T-helper 1 cell treated with Interleukin-12 subunit alpha and Interleukin-12 subunit beta and Interleukin-4 antibody, amounts not matched to agents 30 ng/mL and 1 ng/mL, for 36 hours (primary cell): ENCODE measurements at regions not wholly inside any gene's neighbourhood (a gene's known extent, or its start where the extent isn't known, plus 50 kb on each side); places are given as distances from the start of the nearest gene placed in this dataset.
"Not testable (repeated sequence)": the region's sequence is repeated elsewhere in the genome, so short reads cannot be mapped to it uniquely, and the experiment has no call there.

Experiments used
- intact Hi-C: fragments of 100-400 bp; cut with micrococcal nuclease; formaldehyde crosslinking; loops from one replicate; pipeline ENCODE4 v1.15.1; 2024

DNA sequence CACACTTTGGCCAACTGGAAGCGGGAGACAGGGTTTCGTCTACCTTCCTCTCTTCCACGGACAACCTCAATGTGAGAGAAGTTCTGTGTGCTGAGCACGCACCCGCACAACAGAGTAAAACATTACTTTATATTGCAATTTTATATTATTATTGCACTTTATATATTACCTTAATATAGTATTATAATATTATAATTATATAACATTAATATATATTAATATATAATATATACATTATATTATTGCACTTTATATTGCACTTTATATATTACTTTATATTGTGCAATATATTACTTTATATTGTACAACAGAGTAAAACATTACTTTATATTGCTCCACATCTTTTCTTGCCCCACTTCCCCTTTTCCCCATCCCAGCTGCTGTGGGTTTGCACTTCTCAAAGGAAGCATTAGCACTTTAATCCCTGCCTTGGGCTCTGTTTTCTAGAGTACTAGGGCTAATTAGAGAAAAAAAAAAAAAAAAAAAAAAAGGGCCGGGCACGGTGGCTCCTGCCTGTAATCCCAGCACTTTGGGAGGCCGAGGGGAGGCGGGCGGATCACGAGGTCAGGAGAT, 76.4 kb upstream of the SLC4A7 start:
- intact Hi-C loops: no loop called here

DNA sequence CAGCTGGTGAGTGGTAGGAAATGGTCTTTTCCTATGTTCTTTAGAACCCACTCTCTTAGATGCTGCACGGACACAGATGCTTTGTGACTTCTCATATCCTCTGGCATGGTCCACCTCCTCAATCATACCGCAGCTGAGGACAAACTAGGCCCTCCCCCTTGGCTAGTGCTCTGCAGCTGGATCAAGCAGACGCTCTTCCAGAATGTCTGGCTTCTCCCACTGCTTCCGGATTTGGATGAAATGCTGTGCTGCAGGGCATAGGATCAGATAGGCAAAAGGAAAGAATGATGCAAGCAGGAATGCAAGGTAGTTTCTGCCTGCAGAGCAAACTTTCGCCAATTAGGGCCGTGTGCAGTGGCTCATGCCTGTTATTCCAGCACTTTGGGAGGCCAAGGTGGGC, 75.7 kb upstream of the SLC4A7 start:
- intact Hi-C loops: no loop called here

DNA sequence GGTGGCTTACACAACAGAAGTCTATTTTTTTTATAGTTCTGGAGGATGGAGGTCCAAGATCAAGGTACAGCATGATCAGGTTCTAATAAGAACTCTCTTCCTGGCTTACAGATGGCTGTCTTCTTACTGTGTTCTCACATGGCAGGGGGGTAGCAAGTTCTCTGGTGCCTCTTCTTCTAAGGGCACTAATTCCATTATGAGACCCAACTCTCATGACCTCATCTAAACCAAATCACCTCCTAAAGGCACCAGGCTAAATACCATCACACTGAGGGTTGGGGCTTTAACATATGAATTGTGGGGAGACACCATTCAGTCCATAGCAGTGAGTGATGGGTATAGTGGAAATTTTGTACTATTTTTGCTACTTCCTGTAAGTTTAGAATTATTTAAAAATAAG, 75.2 kb upstream of the SLC4A7 start:
- intact Hi-C loops: no loop called here

GRCh38 chr3:27557411-27557810, 73.2 kb upstream of the SLC4A7 start:
- intact Hi-C loops: no loop called here

- intact Hi-C loops: no loop called here
Measured at GRCh38 chr3:27556887-27557286, 72.7 kb upstream of the SLC4A7 start.

DNA sequence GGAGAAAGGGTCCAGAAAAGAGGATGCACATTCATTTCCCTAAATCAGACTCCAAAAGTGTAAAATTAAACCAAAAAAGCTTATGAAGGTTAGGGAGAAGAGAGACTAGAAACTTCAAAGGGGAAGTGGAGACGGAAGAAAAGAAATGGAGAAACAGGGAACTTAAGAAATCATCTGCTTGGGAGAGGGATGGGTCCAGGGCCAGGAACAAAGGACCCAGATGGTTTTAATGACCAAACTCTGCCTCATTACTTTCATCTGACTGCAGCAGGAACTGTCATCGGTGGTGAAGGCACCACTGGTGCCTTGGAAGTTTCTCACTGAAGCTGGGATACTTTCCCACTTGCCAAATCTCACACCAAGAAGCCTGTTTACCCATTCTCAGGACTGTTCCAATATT, 70.5 kb upstream of the SLC4A7 start:
- intact Hi-C loops: no loop called here

GRCh38 chr3:27553886-27554540, 69.8 kb upstream of the SLC4A7 start:
- intact Hi-C loops: no loop called here

GRCh38 chr3:27552708-27553107, 68.5 kb upstream of the SLC4A7 start:
- intact Hi-C loops: not testable (repeated sequence)

DNA sequence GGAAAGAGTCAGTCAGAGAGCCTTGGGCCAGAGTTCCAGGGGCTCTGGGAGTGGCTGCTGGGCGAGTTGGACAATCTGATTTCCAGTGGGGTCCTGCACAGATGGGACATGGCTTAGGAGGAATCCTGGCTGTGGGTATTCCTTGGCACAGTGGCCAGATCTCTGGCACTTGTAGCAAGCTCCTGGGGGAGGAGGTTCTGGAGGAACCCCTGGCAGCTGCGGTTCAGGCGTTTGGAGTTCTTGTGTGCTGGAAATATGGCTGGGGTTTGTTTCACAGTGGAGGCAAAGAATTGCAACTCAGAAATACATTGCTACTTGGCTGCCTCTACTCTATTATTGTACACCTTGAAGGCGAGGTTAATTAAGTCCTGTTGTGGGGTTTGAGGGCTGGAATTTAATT, 67.2 kb upstream of the SLC4A7 start:
- intact Hi-C loops: not testable (repeated sequence)

DNA sequence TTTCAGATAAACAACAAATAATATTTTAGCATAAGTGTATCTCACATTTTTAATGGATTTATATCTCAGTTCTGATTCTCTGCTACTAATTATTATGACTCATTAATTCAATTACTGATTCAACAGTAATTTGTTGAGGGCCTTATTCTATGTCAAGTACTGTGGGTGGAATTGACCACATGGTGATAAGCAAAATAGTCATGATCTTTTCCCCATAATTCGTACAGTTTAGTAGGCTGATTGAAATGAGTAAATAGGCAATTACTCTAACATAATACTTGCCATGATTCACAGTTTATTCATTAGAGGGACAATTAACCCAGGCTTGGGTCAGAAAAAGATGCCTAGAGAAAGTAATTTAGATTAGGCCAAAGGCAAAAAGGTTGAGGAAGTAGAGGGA, 60.9 kb upstream of the SLC4A7 start:
- intact Hi-C loops: no loop called here

DNA sequence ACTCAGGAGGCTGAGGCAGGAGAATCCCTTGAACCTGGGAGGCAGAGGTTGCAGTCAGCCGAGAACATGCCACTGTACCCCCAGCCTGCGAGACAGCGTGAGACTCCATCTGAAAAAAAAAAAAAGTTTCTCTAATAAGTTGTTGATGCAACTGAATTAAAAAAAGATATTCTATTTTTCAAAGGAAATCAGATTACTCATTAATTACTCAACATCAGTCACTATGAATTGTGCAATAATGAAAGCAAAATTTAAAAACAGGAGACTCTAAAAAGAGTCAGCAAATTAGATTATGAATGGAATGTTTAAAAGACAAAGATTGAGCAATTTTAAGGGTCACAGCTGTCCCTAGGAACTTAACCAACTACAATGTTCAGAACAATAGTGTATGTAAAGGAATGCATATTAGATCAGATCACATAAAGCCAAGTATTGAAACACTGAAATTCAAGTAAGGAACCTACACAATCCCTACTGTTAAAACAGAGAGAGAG, 60.2 kb upstream of the SLC4A7 start:
- intact Hi-C loops: no loop called here

GRCh38 chr3:27542476-27542875, 58.3 kb upstream of the SLC4A7 start:
- intact Hi-C loops: no loop called here

- intact Hi-C loops: no loop called here
Measured at GRCh38 chr3:27540231-27540630, 56.0 kb upstream of the SLC4A7 start.

GRCh38 chr3:27536491-27536890, 52.3 kb upstream of the SLC4A7 start:
- intact Hi-C loops: no loop called here

DNA sequence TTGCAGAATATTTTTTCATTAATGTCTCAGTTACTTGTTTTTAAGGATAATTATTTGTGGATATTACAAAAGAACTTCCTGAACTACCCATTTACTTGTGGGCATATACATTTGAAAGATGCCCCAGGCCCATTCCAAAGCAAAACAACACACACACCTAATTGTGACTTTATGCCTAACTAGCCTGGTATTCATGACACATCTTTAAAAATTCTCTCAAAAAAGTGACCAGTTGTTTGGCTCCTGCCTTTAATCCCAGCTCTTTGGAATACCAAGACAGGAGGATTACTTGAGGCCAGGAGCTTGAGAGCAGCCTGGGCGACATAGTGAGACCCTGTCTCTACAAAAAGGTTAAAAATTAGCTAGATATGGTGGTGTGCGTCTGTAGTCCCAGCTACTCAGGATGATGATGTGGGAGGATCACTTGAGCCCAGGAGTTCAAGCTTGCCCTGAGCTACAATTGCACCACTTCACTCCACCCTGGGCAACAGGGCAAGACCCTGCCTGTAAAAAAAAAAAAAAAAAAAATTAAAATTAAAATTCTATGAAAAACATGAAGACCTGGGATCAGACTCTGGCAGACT, 51.7 kb upstream of the SLC4A7 start:
- intact Hi-C loops: loop anchor here (2.0 kb wide), 1 partner anchor 145 kb away; no protein-coding TSS in a partner anchor

- intact Hi-C loops: loop anchor here (1.0 to 5.0 kb wide), 6 partner anchors 8 to 177 kb away; partner anchors contain the start of gene SLC4A7
Measured at GRCh38 chr3:27533718-27534573, 49.8 kb upstream of the SLC4A7 start.
